Neural crest cell (in vitro differentiated cells): ENCODE measurements at regions not wholly inside any gene's neighbourhood (a gene's known extent, or its start where the extent isn't known, plus 50 kb on each side); places are given as distances from the start of the nearest gene placed in this dataset.

ENCODE experiments used
- DNase-seq: peaks from one replicate; pipeline ENCODE4 v3.0.0; 2021; ENCODE audit warnings: low read depth, mixed read lengths, low spot score
- H3K27ac Mint-ChIP-seq: one replicate; pipeline ENCODE4 v1.8.0; 2021; ENCODE audit warnings: mild to moderate bottlenecking, mixed read lengths; ENCODE audit not compliant: unreplicated experiment
- H3K27me3 Mint-ChIP-seq: 2 replicates; pipeline ENCODE4 v1.8.0; 2021; ENCODE audit warnings: low read depth, mild to moderate bottlenecking, mixed read lengths
- H3K36me3 Mint-ChIP-seq: 2 replicates; pipeline ENCODE4 v1.8.0; 2021; ENCODE audit warnings: low read depth, mild to moderate bottlenecking, mixed read lengths
- H3K4me1 Mint-ChIP-seq: 2 replicates; pipeline ENCODE4 v1.8.0; 2021; ENCODE audit warnings: mixed read lengths
- H3K4me3 Mint-ChIP-seq: one replicate; pipeline ENCODE4 v1.8.0; 2021; ENCODE audit warnings: mild to moderate bottlenecking, mixed read lengths
- H3K9me3 Mint-ChIP-seq: 2 replicates; pipeline ENCODE4 v1.8.0; 2021; ENCODE audit warnings: mixed read lengths
- TF ChIP-seq, protein P1 (sequence below): fragments of 200-600 bp; sonication (generic); conservative IDR thresholded peaks from 2 replicates; pipeline ENCODE4 v1.5.0; 2021; ENCODE audit warnings: antibody characterized with exemption, mild to moderate bottlenecking

DNA sequence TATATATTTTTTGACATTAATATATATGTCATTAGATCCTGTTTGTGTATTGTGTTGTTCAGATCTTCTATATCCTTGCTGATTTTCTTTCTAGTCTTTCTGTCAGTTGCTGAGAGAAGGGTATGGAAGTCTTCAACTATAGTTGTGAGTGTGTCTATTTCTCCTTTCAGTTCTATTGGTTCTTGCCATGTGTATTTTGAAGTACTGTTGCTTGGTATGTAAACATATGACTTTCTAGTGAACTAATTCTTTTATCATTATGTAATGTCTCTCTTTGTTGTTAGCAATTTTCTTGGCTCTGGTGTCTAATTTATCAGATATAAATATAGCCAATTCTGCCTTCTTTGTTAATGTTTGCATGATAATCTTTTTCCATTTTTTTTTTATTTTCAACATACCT is 84.3 kb upstream of the CAST start:
- H3K36me3 Mint-ChIP-seq, result no peaks in the 10 kb centered on the region
- no peaks in the 10 kb centered on the region for H3K9me3 Mint-ChIP-seq
- no peak overlapping the region for H3K4me3 Mint-ChIP-seq
- no peak overlapping the region for H3K27ac Mint-ChIP-seq
- no peak for DNase-seq
- TF ChIP-seq, protein P1, sequence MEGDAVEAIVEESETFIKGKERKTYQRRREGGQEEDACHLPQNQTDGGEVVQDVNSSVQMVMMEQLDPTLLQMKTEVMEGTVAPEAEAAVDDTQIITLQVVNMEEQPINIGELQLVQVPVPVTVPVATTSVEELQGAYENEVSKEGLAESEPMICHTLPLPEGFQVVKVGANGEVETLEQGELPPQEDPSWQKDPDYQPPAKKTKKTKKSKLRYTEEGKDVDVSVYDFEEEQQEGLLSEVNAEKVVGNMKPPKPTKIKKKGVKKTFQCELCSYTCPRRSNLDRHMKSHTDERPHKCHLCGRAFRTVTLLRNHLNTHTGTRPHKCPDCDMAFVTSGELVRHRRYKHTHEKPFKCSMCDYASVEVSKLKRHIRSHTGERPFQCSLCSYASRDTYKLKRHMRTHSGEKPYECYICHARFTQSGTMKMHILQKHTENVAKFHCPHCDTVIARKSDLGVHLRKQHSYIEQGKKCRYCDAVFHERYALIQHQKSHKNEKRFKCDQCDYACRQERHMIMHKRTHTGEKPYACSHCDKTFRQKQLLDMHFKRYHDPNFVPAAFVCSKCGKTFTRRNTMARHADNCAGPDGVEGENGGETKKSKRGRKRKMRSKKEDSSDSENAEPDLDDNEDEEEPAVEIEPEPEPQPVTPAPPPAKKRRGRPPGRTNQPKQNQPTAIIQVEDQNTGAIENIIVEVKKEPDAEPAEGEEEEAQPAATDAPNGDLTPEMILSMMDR, result no peak
- no peaks in the 10 kb centered on the region for H3K27me3 Mint-ChIP-seq
- no peaks in the 10 kb centered on the region for H3K4me1 Mint-ChIP-seq

DNA sequence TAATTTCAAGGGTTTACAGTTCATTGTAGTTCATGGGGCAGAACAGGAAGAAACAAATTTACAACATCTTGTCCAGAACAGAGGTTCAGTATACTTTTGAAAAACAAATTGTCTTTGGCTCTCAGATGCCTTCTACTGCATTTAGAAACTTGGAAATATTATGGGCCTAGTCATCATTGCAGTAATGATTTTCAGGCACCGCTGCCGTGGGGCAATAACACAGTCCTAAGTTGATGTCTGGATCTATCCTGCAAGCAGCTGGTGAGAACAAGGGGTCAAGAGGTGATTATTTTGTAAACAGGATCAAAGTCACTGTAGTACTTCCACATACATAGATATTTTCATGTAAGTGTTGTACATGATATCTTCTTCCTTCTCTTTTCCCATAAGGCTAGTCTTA is 82.5 kb upstream of the CAST start:
- Mint-ChIP-seq H3K9me3 (no peaks in the 10 kb centered on the region), H3K4me1 (no peaks in the 10 kb centered on the region), H3K27ac (no peak overlapping the region), H3K27me3 (no peaks in the 10 kb centered on the region), H3K4me3 (no peak overlapping the region), H3K36me3 (no peaks in the 10 kb centered on the region)
- TF ChIP-seq, protein P1, result no peak
- no peak for DNase-seq

DNA sequence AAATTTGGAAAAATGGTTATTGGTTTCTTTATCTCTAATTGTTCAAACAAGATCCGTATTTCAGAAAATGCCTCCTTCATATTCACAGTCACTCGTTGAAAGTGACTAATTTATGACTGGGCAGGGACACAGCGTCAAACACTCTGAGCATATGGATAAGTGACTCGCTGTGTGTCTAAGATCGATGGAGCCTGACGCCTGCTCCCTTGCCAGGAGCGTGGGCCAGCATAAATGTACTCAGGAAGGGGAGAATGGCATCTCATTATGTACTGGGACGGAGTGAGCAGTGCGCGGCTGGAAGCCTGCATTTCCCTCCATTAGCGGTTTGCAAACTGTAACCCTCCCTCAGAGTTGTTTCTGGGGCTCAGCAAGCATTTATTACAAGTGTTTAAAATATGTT is 79.8 kb upstream of the CAST start:
- Mint-ChIP-seq H3K4me3 (no peak overlapping the region), H3K9me3 (no peaks in the 10 kb centered on the region), H3K27me3 (no peaks in the 10 kb centered on the region), H3K36me3 (no peaks in the 10 kb centered on the region), H3K4me1 (no peaks in the 10 kb centered on the region), H3K27ac (no peak overlapping the region)
- TF ChIP-seq, protein P1, result no peak
- no peak for DNase-seq

GRCh38 chr5:96584712-96585111 is 77.5 kb upstream of the CAST start:
- no peak overlapping the region for H3K4me3 Mint-ChIP-seq
- H3K27me3 Mint-ChIP-seq, result no peaks in the 10 kb centered on the region
- no peak overlapping the region for H3K27ac Mint-ChIP-seq
- TF ChIP-seq, protein P1, result no peak
- no peaks in the 10 kb centered on the region for H3K36me3 Mint-ChIP-seq
- DNase-seq, result no peak
- no peaks in the 10 kb centered on the region for H3K9me3 Mint-ChIP-seq
- H3K4me1 Mint-ChIP-seq, result no peaks in the 10 kb centered on the region

GRCh38 chr5:96588539-96588938 is 73.6 kb upstream of the CAST start:
- H3K36me3 Mint-ChIP-seq, result no peaks in the 10 kb centered on the region
- peaks cover 5% of the 10 kb centered on the region for H3K4me1 Mint-ChIP-seq
- H3K27ac Mint-ChIP-seq, result no peak overlapping the region
- H3K9me3 Mint-ChIP-seq, result no peaks in the 10 kb centered on the region
- no peak for DNase-seq
- TF ChIP-seq, protein P1, result no peak
- no peaks in the 10 kb centered on the region for H3K27me3 Mint-ChIP-seq
- no peak overlapping the region for H3K4me3 Mint-ChIP-seq

- TF ChIP-seq, protein P1, result no peak
- H3K9me3 Mint-ChIP-seq, result no peaks in the 10 kb centered on the region
Observed at GRCh38 chr5:96590796-96591195, 71.4 kb upstream of the CAST start.

More at GRCh38 chr5:96590796-96591195, 71.4 kb upstream of the CAST start:
- Mint-ChIP-seq H3K27ac (no peak overlapping the region), H3K27me3 (no peaks in the 10 kb centered on the region), H3K4me3 (no peak overlapping the region), H3K36me3 (no peaks in the 10 kb centered on the region), H3K4me1 (peaks cover 5% of the 10 kb centered on the region)
- no peak for DNase-seq
